ENCODE measurements at regions not wholly inside any gene's neighbourhood (a gene's known extent, or its start where the extent isn't known, plus 50 kb on each side); places are given as distances from the start of the nearest gene placed in this dataset.

- TF ChIP-seq TAF1 (IDR thresholded peaks at IDR 0.05; ENCODE audit: low read depth, low read length) (no peak), POLR2AphosphoS5 (IDR thresholded peaks at IDR 0.05; ENCODE audit: low read depth, low read length) (no peak), POLR2A (IDR thresholded peaks at IDR 0.05; ENCODE audit: low read depth, low read length) (no peak)
Observed at GRCh38 chrX:18010253-18010652, 149.2 kb upstream of the RAI2 start.

Measured in GM12891 (cell line).